Aorta (tissue), 5 donors: ENCODE measurements at regions not wholly inside any gene's neighbourhood (a gene's known extent, or its start where the extent isn't known, plus 50 kb on each side); places are given as distances from the start of the nearest gene placed in this dataset.
A peak's percentile ranks its signal among the peaks of the same experiment; 100 is the strongest.
"Not testable (repeated sequence)": the region's sequence is repeated elsewhere in the genome, so short reads cannot be mapped to it uniquely, and the experiment has no call there.

ENCODE experiments used
- ATAC-seq: fragments of 200-7000 bp; cut with Tn5 transposase; one replicate; pipeline ENCODE4 v1.9.1; 2022; ENCODE audit warnings: moderate library complexity; ENCODE audit not compliant: low FRiP score
- DNase-seq, 2 donors: peaks; one replicate each; pipeline ENCODE4 v3.0.0-alpha.2; 2020
- H3K27ac ChIP-seq, 2 donors: one replicate each; pipeline ENCODE4 v1.5.1; 2013; ENCODE audit warnings: low read length in 2 of 2, mild to moderate bottlenecking in 2 of 2, moderate library complexity in 2 of 2, control low read depth in 1 of 2, inconsistent platforms in 1 of 2, low read depth in 1 of 2
- H3K27me3 ChIP-seq, 2 donors: one replicate each; pipeline ENCODE4 v1.6.1; 2013; ENCODE audit warnings: control low read depth in 1 of 2, low read length in 1 of 2, mild to moderate bottlenecking in 1 of 2, moderate library complexity in 1 of 2; ENCODE audit not compliant: insufficient read depth in 2 of 2, control insufficient read depth in 1 of 2
- H3K36me3 ChIP-seq, 2 donors: one replicate each; pipeline ENCODE4 v1.6.1; 2013; ENCODE audit warnings: control low read depth in 1 of 2, low read length in 1 of 2, mild to moderate bottlenecking in 1 of 2; ENCODE audit not compliant: insufficient read depth in 2 of 2, control insufficient read depth in 1 of 2
- H3K4me1 ChIP-seq, 2 donors: one replicate each; pipeline ENCODE4 v1.6.1; 2013; ENCODE audit warnings: low read length in 2 of 2, control low read depth in 1 of 2, mild to moderate bottlenecking in 1 of 2, moderate library complexity in 1 of 2; ENCODE audit not compliant: insufficient read depth in 2 of 2, control insufficient read depth in 1 of 2
- H3K4me3 ChIP-seq, 2 donors: one replicate each; pipeline ENCODE4 v1.5.1; 2013; ENCODE audit warnings: low read length in 2 of 2, control low read depth in 1 of 2, mild to moderate bottlenecking in 1 of 2
- H3K9me3 ChIP-seq: one replicate; pipeline ENCODE4 v1.6.1; 2013; ENCODE audit warnings: mild to moderate bottlenecking, low read length; ENCODE audit not compliant: control insufficient read depth
- WGBS, 2 donors: extraction: QIAGEN DNeasy Blood & Tissue Kit; methylation state at CpG; one replicate each; pipeline ENCODE4 v1.1.7; 2013; 5-methylcytosine and 5-hydroxymethylcytosine counted together
- intact Hi-C, 2 donors: fragments of 100-400 bp; cut with DNase I; formaldehyde crosslinking; loops; one replicate each; pipeline versions ENCODE4 v1.14.2 to v1.15.0; 2022
- donor health status: healthy with polysubstance abuse.
- donor health status: Bipolar disorder and iron deficiency.
- donor health status: DM: no; HTN: no; CAD: no.
- donor health status: DM: no; HTN: no; CAD: no.
- donor health status: DM: yes; HTN: yes; CAD: no.

DNA sequence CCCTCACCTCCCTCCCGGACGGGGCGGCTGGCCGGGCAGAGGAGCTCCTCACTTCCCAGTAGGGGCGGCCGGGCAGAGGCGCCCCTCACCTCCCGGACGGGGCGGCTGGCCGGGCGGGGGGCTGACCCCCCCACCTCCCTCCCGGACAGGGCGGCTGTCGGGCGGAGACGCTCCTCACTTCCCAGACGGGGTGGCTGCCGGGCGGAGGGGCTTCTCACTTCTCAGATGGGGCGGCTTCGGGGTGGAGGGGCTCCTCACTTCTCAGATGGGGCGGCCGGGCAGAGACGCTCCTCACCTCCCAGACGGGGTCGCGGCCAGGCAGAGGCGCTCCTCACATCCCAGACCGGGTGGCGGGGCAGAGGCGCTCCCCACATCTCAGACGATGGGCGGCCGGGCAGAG lies 106.3 kb upstream of the TSC22D1 start:
- H3K4me1 ChIP-seq, intact Hi-C loops, H3K36me3 ChIP-seq, H3K27me3 ChIP-seq, H3K9me3 ChIP-seq, H3K4me3 ChIP-seq, DNase-seq, H3K27ac ChIP-seq, ATAC-seq: not testable (repeated sequence)
- 97% methylated on average over 21 to 35 of the region's 35 CpGs for WGBS, 2 donors

- no peak for DNase-seq
- intact Hi-C loops, result no loop called here
- Histone ChIP-seq H3K27me3 (no peaks in the 10 kb centered on the region), H3K4me1 (peaks cover 0 to 2% of the 10 kb centered on the region in 2 donors), H3K4me3 (no peak overlapping the region), H3K36me3 (no peaks in the 10 kb centered on the region), H3K27ac (no peak overlapping the region), H3K9me3 (no peaks in the 10 kb centered on the region)
- ATAC-seq, result no peak
These were observed 104.7 kb upstream of the TSC22D1 start for GRCh38 chr13:44680746-44681355.

GRCh38 chr13:44679597-44679996 lies 103.5 kb upstream of the TSC22D1 start:
- ATAC-seq (no peak), DNase-seq (no peak)
- Histone ChIP-seq H3K4me1 (peaks cover 0 to 2% of the 10 kb centered on the region in 2 donors), H3K9me3 (no peaks in the 10 kb centered on the region), H3K4me3 (no peak overlapping the region), H3K27me3 (no peaks in the 10 kb centered on the region), H3K27ac (no peak overlapping the region), H3K36me3 (no peaks in the 10 kb centered on the region)
- 63 to 70% methylated on average over 4 of the region's 4 CpGs for WGBS, 2 donors
- intact Hi-C loops, result no loop called here

- H3K4me3 ChIP-seq, result no peak overlapping the region
- intact Hi-C loops, result no loop called here
- H3K4me1 ChIP-seq, result peaks cover 0 to 2% of the 10 kb centered on the region in 2 donors
- ATAC-seq, result peak; percentile 36
- H3K27me3 ChIP-seq, result no peaks in the 10 kb centered on the region
- peak overlapping the region in 1 of 2 donors; percentile 32 for H3K27ac ChIP-seq
- WGBS, 2 donors, result 64 to 69% methylated on average over 6 of the region's 6 CpGs
- H3K9me3 ChIP-seq, result no peaks in the 10 kb centered on the region
- H3K36me3 ChIP-seq, result no peaks in the 10 kb centered on the region
- no peak for DNase-seq
These were observed 102.1 kb upstream of the TSC22D1 start for GRCh38 chr13:44678197-44678596.

DNA sequence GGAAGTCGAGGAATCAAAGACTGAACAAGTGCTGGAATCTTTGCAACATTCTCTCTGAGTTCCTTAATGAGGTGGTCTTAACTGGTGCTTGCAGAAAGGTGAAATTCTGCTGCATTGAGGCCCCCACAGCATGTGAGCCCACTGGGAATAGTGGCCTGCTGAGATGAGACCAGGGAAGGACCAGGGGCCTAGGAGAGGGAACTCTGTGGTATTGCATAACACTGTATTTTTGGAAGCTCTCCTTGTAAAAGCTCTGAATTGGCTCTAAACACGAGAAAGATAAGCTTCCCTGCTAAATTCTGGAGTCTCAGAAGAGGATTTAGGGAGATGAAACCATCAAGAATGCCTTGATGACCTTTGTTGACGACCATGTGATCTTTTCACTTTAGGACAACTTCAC lies 100.4 kb upstream of the TSC22D1 start:
- H3K36me3 ChIP-seq, result no peaks in the 10 kb centered on the region
- no peak overlapping the region for H3K27ac ChIP-seq
- peaks cover 0 to 2% of the 10 kb centered on the region in 2 donors for H3K4me1 ChIP-seq
- intact Hi-C loops, result no loop called here
- no peak overlapping the region for H3K4me3 ChIP-seq
- 65% methylated on average over 3 of the region's 3 CpGs for WGBS, 2 donors
- ATAC-seq, result peak; percentile 66
- H3K9me3 ChIP-seq, result no peaks in the 10 kb centered on the region
- no peaks in the 10 kb centered on the region for H3K27me3 ChIP-seq
- DNase-seq, result no peak

DNA sequence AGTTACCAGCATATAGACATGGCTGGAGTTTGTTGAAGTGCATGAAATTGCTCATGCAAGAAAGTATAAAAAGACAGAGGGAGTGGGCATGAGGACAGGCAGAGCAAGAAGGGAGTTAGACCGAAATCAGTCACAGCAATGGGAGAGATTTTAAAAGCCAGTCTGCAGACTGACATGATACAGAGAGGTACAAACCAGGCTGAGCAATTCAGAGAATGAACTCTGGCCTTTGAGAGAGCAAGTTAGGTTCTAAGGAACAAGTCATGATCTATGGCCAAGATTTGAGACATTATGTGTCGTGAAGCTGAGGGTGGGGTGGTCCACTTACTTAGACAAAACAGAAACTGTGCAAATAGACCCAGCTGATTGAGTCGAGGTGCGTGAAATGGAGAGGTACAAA lies 93.4 kb upstream of the TSC22D1 start:
- Histone ChIP-seq H3K9me3 (no peaks in the 10 kb centered on the region), H3K27ac (no peak overlapping the region), H3K27me3 (no peaks in the 10 kb centered on the region), H3K36me3 (no peaks in the 10 kb centered on the region), H3K4me3 (no peak overlapping the region), H3K4me1 (peaks cover 0 to 4% of the 10 kb centered on the region in 2 donors)
- DNase-seq, result no peak
- no peak for ATAC-seq
- WGBS, 2 donors, result 96 to 99% methylated on average over 4 of the region's 4 CpGs
- intact Hi-C loops, result loop anchor here in 1 of 2 donors (5.0 kb wide), 1 partner anchor 38 kb away; no protein-coding TSS in a partner anchor

DNA sequence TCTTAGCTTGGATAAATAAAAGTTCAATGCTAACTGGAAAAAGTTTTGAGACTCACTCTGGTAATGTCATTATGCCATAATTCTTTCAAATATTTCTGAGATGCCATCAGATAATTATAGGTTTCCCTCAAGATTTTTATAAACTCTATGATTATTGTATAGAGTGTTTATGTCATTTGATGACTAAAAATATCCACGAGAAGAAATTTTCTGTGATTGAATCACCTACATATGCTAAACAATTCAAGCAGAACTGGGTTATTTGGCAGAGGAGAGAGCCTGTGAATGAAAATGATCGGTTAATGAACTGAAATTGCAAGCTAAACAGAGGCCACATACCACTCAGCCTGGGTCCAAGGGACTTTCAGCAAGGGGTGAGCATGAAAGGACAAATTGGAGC lies 92.6 kb upstream of the TSC22D1 start:
- DNase-seq (no peak), ATAC-seq (no peak)
- Histone ChIP-seq H3K9me3 (no peaks in the 10 kb centered on the region), H3K27me3 (no peaks in the 10 kb centered on the region), H3K4me3 (no peak overlapping the region), H3K27ac (no peak overlapping the region), H3K4me1 (peaks cover 0 to 4% of the 10 kb centered on the region in 2 donors), H3K36me3 (no peaks in the 10 kb centered on the region)
- intact Hi-C loops, result loop anchor here in 1 of 2 donors (5.0 kb wide), 1 partner anchor 39 kb away; no protein-coding TSS in a partner anchor
- WGBS, 2 donors, result 34 to 53% methylated on average over 2 of the region's 2 CpGs

- H3K4me1 ChIP-seq, result peaks cover 0 to 4% of the 10 kb centered on the region in 2 donors
- ATAC-seq (no peak), DNase-seq (no peak)
- 3 to 8% methylated on average over 3 of the region's 3 CpGs for WGBS, 2 donors
- intact Hi-C loops, result loop anchor here in 1 of 2 donors (5.0 kb wide), 1 partner anchor 39 kb away; no protein-coding TSS in a partner anchor
- no peaks in the 10 kb centered on the region for H3K36me3 ChIP-seq
- H3K9me3 ChIP-seq, result no peaks in the 10 kb centered on the region
- H3K27ac ChIP-seq, result peak overlapping the region in 1 of 2 donors; percentile 33
- no peaks in the 10 kb centered on the region for H3K27me3 ChIP-seq
- peak overlapping the region in 1 of 2 donors; percentile 8 for H3K4me3 ChIP-seq
These were observed 91.8 kb upstream of the TSC22D1 start for GRCh38 chr13:44667943-44668342.

DNA sequence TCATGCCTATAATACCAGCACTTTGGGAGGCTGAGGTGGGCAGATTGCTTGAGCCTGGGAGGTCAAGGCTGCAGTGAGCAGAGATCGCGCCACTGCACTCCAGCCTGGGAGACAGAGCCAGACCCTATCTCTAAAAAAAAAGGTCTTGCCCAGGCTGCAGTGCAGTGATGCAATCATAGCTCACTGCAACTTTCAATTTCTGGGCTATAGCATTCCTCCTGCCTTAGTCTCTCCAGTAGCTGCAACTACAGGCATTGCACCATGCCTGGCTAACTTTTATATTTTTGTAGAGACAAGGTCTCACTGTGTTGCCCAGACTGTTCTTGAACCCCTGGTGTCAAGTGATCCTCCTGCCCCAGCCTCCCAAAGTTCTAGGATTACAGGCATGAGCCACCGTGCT lies 90.4 kb upstream of the TSC22D1 start:
- H3K4me1 ChIP-seq, H3K27ac ChIP-seq, H3K4me3 ChIP-seq, H3K36me3 ChIP-seq, H3K27me3 ChIP-seq, ATAC-seq, H3K9me3 ChIP-seq, DNase-seq: not testable (repeated sequence)
- intact Hi-C loops, result loop anchor here in 1 of 2 donors (5.0 kb wide), 1 partner anchor 41 kb away; no protein-coding TSS in a partner anchor
- 83 to 90% methylated on average over 3 of the region's 3 CpGs for WGBS, 2 donors
